Activated naive CD4-positive, alpha-beta T cell treated with anti-CD3 and anti-CD28 coated beads, Interleukin-2, amount 10 ng/mL, durations not matched to agents 7 days and 5 days (primary cell): ENCODE measurements at regions not wholly inside any gene's neighbourhood (a gene's known extent, or its start where the extent isn't known, plus 50 kb on each side); places are given as distances from the start of the nearest gene placed in this dataset.

Source experiments
- CTCF ChIA-PET: fragments of 350-600 bp; sonication (Branson Sonifier 250); formaldehyde crosslinking; loops from one replicate; lab custom pipeline; 2021; ENCODE audit warnings: antibody characterized with exemption; lab: Charles Lee
- DNase-seq: peaks from one replicate; pipeline ENCODE4 v3.0.0-alpha.2; 2020
- H3K27ac Mint-ChIP-seq: one replicate; pipeline ENCODE4 v1.8.0; 2021; ENCODE audit warnings: mild to moderate bottlenecking, moderate library complexity, mixed read lengths
- H3K27me3 Mint-ChIP-seq: one replicate; pipeline ENCODE4 v1.8.0; 2021; ENCODE audit warnings: mild to moderate bottlenecking, mixed read lengths
- H3K36me3 Mint-ChIP-seq: one replicate; pipeline ENCODE4 v1.8.0; 2021; ENCODE audit warnings: mixed read lengths
- H3K4me1 Mint-ChIP-seq: one replicate; pipeline ENCODE4 v1.8.0; 2021; ENCODE audit warnings: mixed read lengths
- H3K4me3 Mint-ChIP-seq: one replicate; pipeline ENCODE4 v1.8.0; 2021; ENCODE audit warnings: mild to moderate bottlenecking, moderate library complexity, mixed read lengths
- H3K9me3 Mint-ChIP-seq: one replicate; pipeline ENCODE4 v1.8.0; 2021; ENCODE audit warnings: mixed read lengths

- no peak overlapping the region for H3K27ac Mint-ChIP-seq
- H3K36me3 Mint-ChIP-seq = no peaks in the 10 kb centered on the region
- no peak overlapping the region for H3K4me3 Mint-ChIP-seq
- peak; percentile 41 for DNase-seq
- H3K27me3 Mint-ChIP-seq = no peaks in the 10 kb centered on the region
- CTCF ChIA-PET = no interaction called here
- peaks cover 6% of the 10 kb centered on the region for H3K4me1 Mint-ChIP-seq
- no peaks in the 10 kb centered on the region for H3K9me3 Mint-ChIP-seq
Observed at GRCh38 chr2:239751679-239752355, 273.3 kb downstream of the NDUFA10 start.

GRCh38 chr2:239750929-239751678 lies 274.0 kb downstream of the NDUFA10 start:
- no peak for DNase-seq
- no peaks in the 10 kb centered on the region for H3K36me3 Mint-ChIP-seq
- no peak overlapping the region for H3K27ac Mint-ChIP-seq
- H3K4me3 Mint-ChIP-seq = no peak overlapping the region
- CTCF ChIA-PET = no interaction called here
- H3K9me3 Mint-ChIP-seq = no peaks in the 10 kb centered on the region
- no peaks in the 10 kb centered on the region for H3K27me3 Mint-ChIP-seq
- H3K4me1 Mint-ChIP-seq = peaks cover 5% of the 10 kb centered on the region

- peak overlapping the region; percentile 59 for H3K27ac Mint-ChIP-seq
- CTCF ChIA-PET = no interaction called here
- H3K4me3 Mint-ChIP-seq = no peak overlapping the region
- H3K27me3 Mint-ChIP-seq = peaks cover 3% of the 10 kb centered on the region
- no peaks in the 10 kb centered on the region for H3K9me3 Mint-ChIP-seq
- H3K4me1 Mint-ChIP-seq = peaks cover 5% of the 10 kb centered on the region
- DNase-seq = no peak
- H3K36me3 Mint-ChIP-seq = no peaks in the 10 kb centered on the region
Observed at GRCh38 chr2:239750045-239750835, 274.9 kb downstream of the NDUFA10 start.

GRCh38 chr2:239749272-239749873 lies 275.8 kb downstream of the NDUFA10 start:
- no peak overlapping the region for H3K4me3 Mint-ChIP-seq
- H3K36me3 Mint-ChIP-seq = no peaks in the 10 kb centered on the region
- no peak overlapping the region for H3K27ac Mint-ChIP-seq
- CTCF ChIA-PET = no interaction called here
- H3K27me3 Mint-ChIP-seq = peaks cover 3% of the 10 kb centered on the region
- H3K4me1 Mint-ChIP-seq = peaks cover 5% of the 10 kb centered on the region
- DNase-seq = no peak
- no peaks in the 10 kb centered on the region for H3K9me3 Mint-ChIP-seq

GRCh38 chr2:239748811-239749210 lies 276.3 kb downstream of the NDUFA10 start:
- peaks cover 3% of the 10 kb centered on the region for H3K27me3 Mint-ChIP-seq
- no peak overlapping the region for H3K27ac Mint-ChIP-seq
- CTCF ChIA-PET = no interaction called here
- no peak overlapping the region for H3K4me3 Mint-ChIP-seq
- DNase-seq = no peak
- peaks cover 5% of the 10 kb centered on the region for H3K4me1 Mint-ChIP-seq
- no peaks in the 10 kb centered on the region for H3K9me3 Mint-ChIP-seq
- H3K36me3 Mint-ChIP-seq = no peaks in the 10 kb centered on the region

- Mint-ChIP-seq H3K27ac (no peak overlapping the region), H3K27me3 (peaks cover 3% of the 10 kb centered on the region), H3K4me1 (peaks cover 5% of the 10 kb centered on the region), H3K36me3 (no peaks in the 10 kb centered on the region), H3K9me3 (no peaks in the 10 kb centered on the region), H3K4me3 (no peak overlapping the region)
- no peak for DNase-seq
- CTCF ChIA-PET = no interaction called here
Observed at GRCh38 chr2:239747771-239748170, 277.4 kb downstream of the NDUFA10 start.

GRCh38 chr2:239747274-239747673 lies 277.9 kb downstream of the NDUFA10 start:
- Mint-ChIP-seq H3K27ac (no peak overlapping the region), H3K4me3 (no peak overlapping the region), H3K4me1 (peaks cover 5% of the 10 kb centered on the region)

GRCh38 chr2:239746559-239747246 lies 278.4 kb downstream of the NDUFA10 start:
- CTCF ChIA-PET = no interaction called here
- no peaks in the 10 kb centered on the region for H3K36me3 Mint-ChIP-seq
- H3K9me3 Mint-ChIP-seq = no peaks in the 10 kb centered on the region
- no peak overlapping the region for H3K4me3 Mint-ChIP-seq
- no peak for DNase-seq
- H3K4me1 Mint-ChIP-seq = peaks cover 5% of the 10 kb centered on the region
- no peak overlapping the region for H3K27ac Mint-ChIP-seq
- peaks cover 3% of the 10 kb centered on the region for H3K27me3 Mint-ChIP-seq

More at GRCh38 chr2:239747274-239747673, 277.9 kb downstream of the NDUFA10 start:
- peaks cover 3% of the 10 kb centered on the region for H3K27me3 Mint-ChIP-seq
- H3K36me3 Mint-ChIP-seq = no peaks in the 10 kb centered on the region
- no peak for DNase-seq
- no peaks in the 10 kb centered on the region for H3K9me3 Mint-ChIP-seq
- CTCF ChIA-PET = no interaction called here

GRCh38 chr2:239745386-239746227 lies 279.5 kb downstream of the NDUFA10 start:
- no peak for DNase-seq
- Mint-ChIP-seq H3K36me3 (no peaks in the 10 kb centered on the region), H3K27me3 (peaks cover 3% of the 10 kb centered on the region), H3K9me3 (no peaks in the 10 kb centered on the region), H3K27ac (no peak overlapping the region), H3K4me3 (no peak overlapping the region), H3K4me1 (peaks cover 3% of the 10 kb centered on the region)
- CTCF ChIA-PET = no interaction called here

GRCh38 chr2:239744706-239745340 lies 280.3 kb downstream of the NDUFA10 start:
- H3K36me3 Mint-ChIP-seq = no peaks in the 10 kb centered on the region
- peaks cover 3% of the 10 kb centered on the region for H3K4me1 Mint-ChIP-seq
- CTCF ChIA-PET = no interaction called here

GRCh38 chr2:239743206-239743605 lies 281.9 kb downstream of the NDUFA10 start:
- no peak overlapping the region for H3K4me3 Mint-ChIP-seq
- no peak overlapping the region for H3K27ac Mint-ChIP-seq
- H3K4me1 Mint-ChIP-seq = peaks cover 3% of the 10 kb centered on the region
- H3K27me3 Mint-ChIP-seq = peaks cover 3% of the 10 kb centered on the region
- H3K36me3 Mint-ChIP-seq = no peaks in the 10 kb centered on the region
- no peaks in the 10 kb centered on the region for H3K9me3 Mint-ChIP-seq
- CTCF ChIA-PET = no interaction called here
- no peak for DNase-seq

More at GRCh38 chr2:239744706-239745340, 280.3 kb downstream of the NDUFA10 start:
- no peak for DNase-seq
- Mint-ChIP-seq H3K27me3 (peaks cover 3% of the 10 kb centered on the region), H3K4me3 (no peak overlapping the region), H3K9me3 (no peaks in the 10 kb centered on the region), H3K27ac (no peak overlapping the region)

- no peaks in the 10 kb centered on the region for H3K9me3 Mint-ChIP-seq
- no peak overlapping the region for H3K27ac Mint-ChIP-seq
- CTCF ChIA-PET = no interaction called here
Observed at GRCh38 chr2:239742377-239742776, 282.8 kb downstream of the NDUFA10 start.

GRCh38 chr2:239739206-239739605 lies 285.9 kb downstream of the NDUFA10 start:
- Mint-ChIP-seq H3K27ac (no peak overlapping the region), H3K4me3 (no peak overlapping the region), H3K36me3 (no peaks in the 10 kb centered on the region), H3K4me1 (no peaks in the 10 kb centered on the region), H3K9me3 (no peaks in the 10 kb centered on the region), H3K27me3 (no peaks in the 10 kb centered on the region)
- DNase-seq = no peak
- CTCF ChIA-PET = no interaction called here

More at GRCh38 chr2:239742377-239742776, 282.8 kb downstream of the NDUFA10 start:
- DNase-seq = no peak
- peaks cover 2% of the 10 kb centered on the region for H3K4me1 Mint-ChIP-seq
- H3K27me3 Mint-ChIP-seq = peaks cover 3% of the 10 kb centered on the region
- H3K36me3 Mint-ChIP-seq = no peaks in the 10 kb centered on the region
- H3K4me3 Mint-ChIP-seq = no peak overlapping the region
